ENCODE measurements at regions not wholly inside any gene's neighbourhood (a gene's known extent, or its start where the extent isn't known, plus 50 kb on each side); places are given as distances from the start of the nearest gene placed in this dataset.

DNA sequence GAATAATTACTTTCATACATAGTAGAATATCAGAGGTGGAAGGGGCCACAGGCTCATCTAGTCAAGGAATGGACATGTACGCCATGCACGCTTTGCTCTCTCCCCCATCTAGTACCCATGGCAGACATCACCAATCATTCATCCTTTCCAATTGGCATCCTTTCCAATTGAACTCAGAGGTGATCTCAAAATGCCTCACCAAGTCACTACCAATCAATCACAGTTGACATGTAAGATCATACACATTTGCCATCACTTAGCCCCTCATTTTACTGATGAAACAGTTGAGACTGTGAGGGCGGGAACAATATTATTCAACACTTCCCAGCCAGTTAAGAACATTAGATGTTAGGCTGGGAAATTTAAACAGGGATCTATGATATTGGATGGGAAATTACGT lies 308.4 kb downstream of the FGFR2 start:
- no peaks in the 10 kb centered on the region for H3K9me3 ChIP-seq (ENCODE audit: control insufficient read depth, low read length)
- H3K27ac ChIP-seq, result no peak overlapping the region
- no peak overlapping the region for H3K9ac ChIP-seq
- no peaks in the 10 kb centered on the region for H3K27me3 ChIP-seq (ENCODE audit: control insufficient read depth, insufficient read depth, low read length)
- no peak overlapping the region for H3K4me2 ChIP-seq (ENCODE audit: low read length)
- H3K36me3 ChIP-seq (ENCODE audit: control insufficient read depth, insufficient read depth, low read length), result no peaks in the 10 kb centered on the region
- peaks cover 15% of the 10 kb centered on the region for H3K4me1 ChIP-seq
- H3K79me2 ChIP-seq, result no peaks in the 10 kb centered on the region
- TF ChIP-seq, protein P1, sequence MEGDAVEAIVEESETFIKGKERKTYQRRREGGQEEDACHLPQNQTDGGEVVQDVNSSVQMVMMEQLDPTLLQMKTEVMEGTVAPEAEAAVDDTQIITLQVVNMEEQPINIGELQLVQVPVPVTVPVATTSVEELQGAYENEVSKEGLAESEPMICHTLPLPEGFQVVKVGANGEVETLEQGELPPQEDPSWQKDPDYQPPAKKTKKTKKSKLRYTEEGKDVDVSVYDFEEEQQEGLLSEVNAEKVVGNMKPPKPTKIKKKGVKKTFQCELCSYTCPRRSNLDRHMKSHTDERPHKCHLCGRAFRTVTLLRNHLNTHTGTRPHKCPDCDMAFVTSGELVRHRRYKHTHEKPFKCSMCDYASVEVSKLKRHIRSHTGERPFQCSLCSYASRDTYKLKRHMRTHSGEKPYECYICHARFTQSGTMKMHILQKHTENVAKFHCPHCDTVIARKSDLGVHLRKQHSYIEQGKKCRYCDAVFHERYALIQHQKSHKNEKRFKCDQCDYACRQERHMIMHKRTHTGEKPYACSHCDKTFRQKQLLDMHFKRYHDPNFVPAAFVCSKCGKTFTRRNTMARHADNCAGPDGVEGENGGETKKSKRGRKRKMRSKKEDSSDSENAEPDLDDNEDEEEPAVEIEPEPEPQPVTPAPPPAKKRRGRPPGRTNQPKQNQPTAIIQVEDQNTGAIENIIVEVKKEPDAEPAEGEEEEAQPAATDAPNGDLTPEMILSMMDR (IDR thresholded peaks at IDR 0.05), result no peak
- H3K4me3 ChIP-seq (ENCODE audit: low read depth, low read length), result no peak overlapping the region
- H2AFZ ChIP-seq, result no peak overlapping the region

DNA sequence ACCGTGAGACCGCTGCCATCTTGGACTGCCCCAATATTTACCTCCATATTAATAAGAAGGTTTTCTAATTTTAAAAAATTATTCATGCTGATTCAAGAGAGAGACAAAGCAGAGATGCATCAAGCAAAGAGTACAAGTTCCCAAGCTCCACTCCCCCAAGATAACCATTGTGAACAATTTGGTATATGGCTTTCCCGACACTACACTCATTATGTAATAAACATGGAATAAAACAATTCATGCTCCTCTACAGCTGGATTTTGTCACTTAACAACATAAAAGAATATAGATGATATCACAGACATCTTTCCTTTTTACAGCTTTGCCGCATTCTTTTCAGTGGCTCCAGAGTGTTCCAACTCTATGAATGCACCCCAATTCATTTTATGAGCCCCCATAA lies 307.6 kb downstream of the FGFR2 start:
- Histone ChIP-seq H3K9ac (no peak overlapping the region), H3K4me1 (peaks cover 8% of the 10 kb centered on the region), H3K4me2 (ENCODE audit: low read length) (no peak overlapping the region), H3K4me3 (ENCODE audit: low read depth, low read length) (no peak overlapping the region), H3K36me3 (ENCODE audit: control insufficient read depth, insufficient read depth, low read length) (no peaks in the 10 kb centered on the region), H3K79me2 (no peaks in the 10 kb centered on the region), H2AFZ (no peak overlapping the region), H3K27me3 (ENCODE audit: control insufficient read depth, insufficient read depth, low read length) (no peaks in the 10 kb centered on the region), H3K27ac (no peak overlapping the region), H3K9me3 (ENCODE audit: control insufficient read depth, low read length) (no peaks in the 10 kb centered on the region)
- TF ChIP-seq, protein P1 (IDR thresholded peaks at IDR 0.05), result no peak

DNA sequence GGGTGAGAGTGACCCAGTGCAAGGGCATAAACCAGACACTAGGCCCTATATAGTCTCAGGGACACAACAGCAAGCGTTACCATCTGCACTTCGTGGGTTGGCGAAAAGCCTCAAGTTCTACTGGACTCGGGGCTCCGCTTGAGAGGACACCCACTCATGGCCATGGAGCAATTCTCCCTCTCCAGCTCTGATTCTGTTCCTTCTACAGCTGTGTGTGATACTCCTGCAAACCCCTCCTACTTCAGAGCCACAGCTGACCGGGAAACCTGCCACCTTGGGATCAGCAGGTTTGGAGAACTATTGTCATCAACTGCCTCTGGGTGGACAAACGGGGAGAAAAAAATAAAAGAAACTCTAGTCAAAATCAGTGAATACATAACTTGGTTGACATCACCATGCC lies 306.9 kb downstream of the FGFR2 start:
- H3K27ac ChIP-seq, result no peak overlapping the region
- H3K9ac ChIP-seq, result no peak overlapping the region
- no peaks in the 10 kb centered on the region for H3K9me3 ChIP-seq (ENCODE audit: control insufficient read depth, low read length)
- no peaks in the 10 kb centered on the region for H3K79me2 ChIP-seq
- H2AFZ ChIP-seq, result no peak overlapping the region
- peaks cover 1% of the 10 kb centered on the region for H3K4me1 ChIP-seq
- no peaks in the 10 kb centered on the region for H3K27me3 ChIP-seq (ENCODE audit: control insufficient read depth, insufficient read depth, low read length)
- no peak overlapping the region for H3K4me2 ChIP-seq (ENCODE audit: low read length)
- TF ChIP-seq, protein P1 (IDR thresholded peaks at IDR 0.05), result no peak
- H3K4me3 ChIP-seq (ENCODE audit: low read depth, low read length), result no peak overlapping the region
- H3K36me3 ChIP-seq (ENCODE audit: control insufficient read depth, insufficient read depth, low read length), result no peaks in the 10 kb centered on the region

DNA sequence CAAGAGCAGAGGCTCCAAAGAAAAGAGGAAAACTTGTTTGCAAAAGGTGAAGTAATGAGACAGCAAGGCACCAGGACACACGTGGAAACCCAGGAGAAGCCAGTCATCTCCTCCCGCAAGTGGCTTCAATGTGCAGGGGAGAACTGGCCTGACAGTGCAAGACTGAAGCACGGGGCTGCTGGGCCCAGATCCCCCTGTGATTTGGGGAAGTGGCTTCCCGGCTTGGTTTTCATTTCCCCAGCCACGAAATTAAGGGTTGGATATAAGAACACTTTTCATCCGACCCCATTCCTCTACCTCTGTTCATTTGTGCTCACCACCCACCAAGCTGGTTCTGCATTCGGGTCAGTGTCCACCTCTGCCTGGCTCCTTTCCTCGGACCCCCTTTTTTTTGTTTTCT lies 306.4 kb downstream of the FGFR2 start:
- TF ChIP-seq, protein P1 (IDR thresholded peaks at IDR 0.05), result no peak
- no peaks in the 10 kb centered on the region for H3K36me3 ChIP-seq (ENCODE audit: control insufficient read depth, insufficient read depth, low read length)
- H3K4me3 ChIP-seq (ENCODE audit: low read depth, low read length), result no peak overlapping the region
- no peak overlapping the region for H3K27ac ChIP-seq
- H2AFZ ChIP-seq, result no peak overlapping the region
- H3K4me2 ChIP-seq (ENCODE audit: low read length), result no peak overlapping the region
- no peaks in the 10 kb centered on the region for H3K27me3 ChIP-seq (ENCODE audit: control insufficient read depth, insufficient read depth, low read length)
- no peaks in the 10 kb centered on the region for H3K4me1 ChIP-seq
- no peaks in the 10 kb centered on the region for H3K9me3 ChIP-seq (ENCODE audit: control insufficient read depth, low read length)
- H3K9ac ChIP-seq, result no peak overlapping the region
- H3K79me2 ChIP-seq, result no peaks in the 10 kb centered on the region

GRCh38 chr10:121292321-121292720 lies 305.9 kb downstream of the FGFR2 start:
- Histone ChIP-seq H2AFZ (no peak overlapping the region), H3K4me1 (no peaks in the 10 kb centered on the region), H3K4me2 (ENCODE audit: low read length) (no peak overlapping the region), H3K27ac (no peak overlapping the region), H3K27me3 (ENCODE audit: control insufficient read depth, insufficient read depth, low read length) (no peaks in the 10 kb centered on the region), H3K79me2 (no peaks in the 10 kb centered on the region), H3K9me3 (ENCODE audit: control insufficient read depth, low read length) (no peaks in the 10 kb centered on the region), H3K4me3 (ENCODE audit: low read depth, low read length) (no peak overlapping the region), H3K36me3 (ENCODE audit: control insufficient read depth, insufficient read depth, low read length) (no peaks in the 10 kb centered on the region), H3K9ac (no peak overlapping the region)
- TF ChIP-seq, protein P1 (IDR thresholded peaks at IDR 0.05), result no peak
